Transverse colon (tissue), 4 donors: ENCODE measurements at regions not wholly inside any gene's neighbourhood (a gene's known extent, or its start where the extent isn't known, plus 50 kb on each side); places are given as distances from the start of the nearest gene placed in this dataset.

ENCODE experiments used
- EP300 ChIP-seq: sonication (generic); formaldehyde crosslinking; IDR thresholded peaks from one replicate; pipeline ENCODE4 v1.6.1; 2017; ENCODE audit warnings: antibody characterized with exemption, low read depth
- POLR2A ChIP-seq: fragments of 450-650 bp; IDR thresholded peaks from one replicate; pipeline ENCODE4 v1.6.1; 2016; ENCODE audit warnings: antibody characterized with exemption, mild to moderate bottlenecking, moderate library complexity
- POLR2AphosphoS5 ChIP-seq, 3 donors: sonication (generic); formaldehyde crosslinking; IDR thresholded peaks; one replicate each; pipeline ENCODE4 v1.6.1; 2016; ENCODE audit warnings: antibody characterized with exemption in 3 of 3
- TF ChIP-seq, protein P1 (sequence below), 5 experiments: fragments of 200-600 bp in 3 of 5; fragments of 450-650 bp in 2 of 5; sonication (generic) in 3 of 5; IDR thresholded peaks; 1 replicate in 2 of 5; 2 replicates in 3 of 5; pipeline ENCODE4 v1.5.1; 2016 to 2017; ENCODE audit warnings: antibody characterized with exemption in 5 of 5, inconsistent platforms in 3 of 5, mild to moderate bottlenecking in 2 of 5, moderate library complexity in 1 of 5

DNA sequence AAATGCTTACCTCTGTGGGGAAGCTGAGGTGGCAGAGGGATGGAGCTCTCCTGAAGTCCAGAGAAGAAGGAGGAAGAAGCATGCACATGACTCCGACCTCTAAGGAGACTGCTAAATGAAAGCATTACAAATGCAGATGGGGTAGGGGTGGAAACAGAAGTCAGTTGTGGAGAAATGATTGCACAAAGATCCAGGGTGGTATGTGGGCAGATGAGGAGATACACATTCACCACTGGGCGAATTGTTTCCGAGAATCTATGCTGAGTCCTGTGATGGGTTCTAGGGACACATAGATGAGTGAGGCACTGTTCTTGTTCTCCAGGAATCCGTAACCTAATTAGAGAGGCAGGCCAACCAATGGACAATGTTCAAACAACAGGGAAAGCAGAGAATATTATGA lies 188.9 kb upstream of the ZBED5 start:
- TF ChIP-seq, protein P1, sequence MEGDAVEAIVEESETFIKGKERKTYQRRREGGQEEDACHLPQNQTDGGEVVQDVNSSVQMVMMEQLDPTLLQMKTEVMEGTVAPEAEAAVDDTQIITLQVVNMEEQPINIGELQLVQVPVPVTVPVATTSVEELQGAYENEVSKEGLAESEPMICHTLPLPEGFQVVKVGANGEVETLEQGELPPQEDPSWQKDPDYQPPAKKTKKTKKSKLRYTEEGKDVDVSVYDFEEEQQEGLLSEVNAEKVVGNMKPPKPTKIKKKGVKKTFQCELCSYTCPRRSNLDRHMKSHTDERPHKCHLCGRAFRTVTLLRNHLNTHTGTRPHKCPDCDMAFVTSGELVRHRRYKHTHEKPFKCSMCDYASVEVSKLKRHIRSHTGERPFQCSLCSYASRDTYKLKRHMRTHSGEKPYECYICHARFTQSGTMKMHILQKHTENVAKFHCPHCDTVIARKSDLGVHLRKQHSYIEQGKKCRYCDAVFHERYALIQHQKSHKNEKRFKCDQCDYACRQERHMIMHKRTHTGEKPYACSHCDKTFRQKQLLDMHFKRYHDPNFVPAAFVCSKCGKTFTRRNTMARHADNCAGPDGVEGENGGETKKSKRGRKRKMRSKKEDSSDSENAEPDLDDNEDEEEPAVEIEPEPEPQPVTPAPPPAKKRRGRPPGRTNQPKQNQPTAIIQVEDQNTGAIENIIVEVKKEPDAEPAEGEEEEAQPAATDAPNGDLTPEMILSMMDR (IDR thresholded peaks at IDR 0.05), result no peak
- no peak for TF ChIP-seq POLR2A
- TF ChIP-seq POLR2AphosphoS5 (IDR thresholded peaks at IDR 0.05), result no peak
- no peak for TF ChIP-seq EP300
